ENCODE measurements at regions not wholly inside any gene's neighbourhood (a gene's known extent, or its start where the extent isn't known, plus 50 kb on each side); places are given as distances from the start of the nearest gene placed in this dataset.

GRCh38 chr3:107238787-107239186 is 138.5 kb upstream of the CCDC54 start:
- no peak for TF ChIP-seq CTCF (IDR thresholded peaks at IDR 0.05; ENCODE audit: control insufficient read depth, extremely low read depth, insufficient read depth)
- no peak overlapping the region for H3K4me3 ChIP-seq (ENCODE audit: low read depth, low read length)
- DNase-seq (ENCODE audit: low read depth) = no peak

- TF ChIP-seq CTCF (IDR thresholded peaks at IDR 0.05; ENCODE audit: control insufficient read depth, extremely low read depth, insufficient read depth) = no peak
- DNase-seq (ENCODE audit: low read depth) = no peak
- no peak overlapping the region for H3K4me3 ChIP-seq (ENCODE audit: low read depth, low read length)
Observed at GRCh38 chr3:107239703-107240102, 137.5 kb upstream of the CCDC54 start.

GRCh38 chr3:107240183-107241091 is 136.8 kb upstream of the CCDC54 start:
- DNase-seq (ENCODE audit: low read depth) = no peak
- peak overlapping the region; percentile 63 for H3K4me3 ChIP-seq (ENCODE audit: low read depth, low read length)
- TF ChIP-seq CTCF (IDR thresholded peaks at IDR 0.05; ENCODE audit: control insufficient read depth, extremely low read depth, insufficient read depth) = no peak

GRCh38 chr3:107241217-107241616 is 136.0 kb upstream of the CCDC54 start:
- no peak for TF ChIP-seq CTCF (IDR thresholded peaks at IDR 0.05; ENCODE audit: control insufficient read depth, extremely low read depth, insufficient read depth)
- peak overlapping the region; percentile 63 for H3K4me3 ChIP-seq (ENCODE audit: low read depth, low read length)
- DNase-seq (ENCODE audit: low read depth) = no peak

GRCh38 chr3:107242579-107242978 is 134.7 kb upstream of the CCDC54 start:
- H3K4me3 ChIP-seq (ENCODE audit: low read depth, low read length) = no peak overlapping the region
- DNase-seq (ENCODE audit: low read depth) = no peak
- no peak for TF ChIP-seq CTCF (IDR thresholded peaks at IDR 0.05; ENCODE audit: control insufficient read depth, extremely low read depth, insufficient read depth)

GRCh38 chr3:107247116-107247515 is 130.1 kb upstream of the CCDC54 start:
- H3K4me3 ChIP-seq (ENCODE audit: low read depth, low read length) = no peak overlapping the region
- DNase-seq (ENCODE audit: low read depth) = no peak
- no peak for TF ChIP-seq CTCF (IDR thresholded peaks at IDR 0.05; ENCODE audit: control insufficient read depth, extremely low read depth, insufficient read depth)

- no peak for TF ChIP-seq CTCF (IDR thresholded peaks at IDR 0.05; ENCODE audit: control insufficient read depth, extremely low read depth, insufficient read depth)
- H3K4me3 ChIP-seq (ENCODE audit: low read depth, low read length) = no peak overlapping the region
- no peak for DNase-seq (ENCODE audit: low read depth)
Observed at GRCh38 chr3:107249132-107249531, 128.1 kb upstream of the CCDC54 start.

All from LNCaP clone FGC (cell line).